ENCODE measurements at regions not wholly inside any gene's neighbourhood (a gene's known extent, or its start where the extent isn't known, plus 50 kb on each side); places are given as distances from the start of the nearest gene placed in this dataset.
"Not testable (repeated sequence)": the region's sequence is repeated elsewhere in the genome, so short reads cannot be mapped to it uniquely, and the experiment has no call there.

DNA sequence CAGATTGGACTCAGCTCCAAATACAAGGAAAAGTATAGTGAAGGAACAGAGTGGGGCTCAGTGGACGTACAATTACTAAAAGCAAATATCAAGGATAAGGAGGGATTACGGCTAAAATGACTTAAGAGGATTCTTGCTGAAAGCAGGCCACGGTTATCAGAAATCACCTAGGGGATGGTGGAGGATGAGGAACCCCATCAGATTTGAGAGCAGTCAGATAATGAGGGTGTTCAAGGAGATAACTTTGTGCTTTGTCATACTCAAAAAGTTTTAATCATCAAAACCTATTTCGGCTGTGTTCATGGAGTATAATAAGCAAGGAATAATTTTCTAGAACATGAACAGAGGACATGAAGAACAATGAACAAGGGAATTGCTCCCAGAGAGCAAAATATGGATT is 275.8 kb downstream of the SEMA3D start:
- intact Hi-C loops (cut with micrococcal nuclease; ENCODE audit: unreplicated experiment) = no loop called here
- no peaks in the 10 kb centered on the region for H4K20me1 ChIP-seq (ENCODE audit: insufficient read depth, low read length)

DNA sequence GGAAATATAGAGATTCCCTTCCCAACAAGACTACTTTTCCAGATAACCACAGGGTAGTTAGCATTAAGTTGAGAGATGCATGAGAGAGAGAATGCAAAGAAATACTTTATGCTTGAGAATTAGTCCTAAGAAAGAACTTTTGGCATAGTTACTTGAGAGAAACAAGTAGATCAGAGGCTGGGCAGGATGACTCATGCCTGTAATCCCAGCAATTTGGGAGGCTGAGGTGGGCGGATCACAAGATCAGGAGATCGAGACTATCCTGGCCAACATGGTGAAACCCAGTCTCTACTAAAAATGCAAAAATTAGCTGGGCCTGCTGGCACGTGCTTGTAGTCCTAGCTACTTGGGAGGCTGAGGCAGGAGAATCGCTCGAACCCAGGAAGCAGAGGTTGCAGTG is 276.5 kb downstream of the SEMA3D start:
- H3K4me1 ChIP-seq (ENCODE audit: insufficient read depth, low read length, poor library complexity, severe bottlenecking); H3K9me2 ChIP-seq (ENCODE audit: insufficient read depth, low read length); H3K9me3 ChIP-seq (ENCODE audit: low read length); H3K4me2 ChIP-seq (ENCODE audit: low read length); CTCF ChIA-PET (ENCODE audit: unreplicated experiment); H3K36me3 ChIP-seq (ENCODE audit: insufficient read depth, low read length); H2AFZ ChIP-seq (ENCODE audit: low read length); H3K27ac ChIP-seq (ENCODE audit: low read depth, low read length, poor library complexity, severe bottlenecking); H3K79me2 ChIP-seq (ENCODE audit: insufficient read depth, low read depth, low read length); H3K4me3 ChIP-seq (ENCODE audit: low read depth, low read length, poor library complexity, severe bottlenecking); POLR2A ChIA-PET; intact Hi-C loops (cut with micrococcal nuclease; ENCODE audit: unreplicated experiment); BruUV-seq (replicated peaks); H4K20me1 ChIP-seq (ENCODE audit: insufficient read depth, low read length); DNase-seq (ENCODE audit: low spot score): not testable (repeated sequence)

More for the DNA sequence above, 275.8 kb downstream of the SEMA3D start:
- no peak overlapping the region for H3K4me2 ChIP-seq (ENCODE audit: low read length)
- no peaks in the 10 kb centered on the region for H3K4me1 ChIP-seq (ENCODE audit: insufficient read depth, low read length, poor library complexity, severe bottlenecking)
- no peak overlapping the region for H2AFZ ChIP-seq (ENCODE audit: low read length)
- H3K27ac ChIP-seq (ENCODE audit: low read depth, low read length, poor library complexity, severe bottlenecking) = no peak overlapping the region
- no peaks in the 10 kb centered on the region for H3K36me3 ChIP-seq (ENCODE audit: insufficient read depth, low read length)
- no peak overlapping the region for H3K4me3 ChIP-seq (ENCODE audit: low read depth, low read length, poor library complexity, severe bottlenecking)
- no peak for TF ChIP-seq EZH2phosphoT487 (IDR thresholded peaks at IDR 0.05; ENCODE audit: borderline replicate concordance, low read depth, low read length)
- TF ChIP-seq, protein P1, sequence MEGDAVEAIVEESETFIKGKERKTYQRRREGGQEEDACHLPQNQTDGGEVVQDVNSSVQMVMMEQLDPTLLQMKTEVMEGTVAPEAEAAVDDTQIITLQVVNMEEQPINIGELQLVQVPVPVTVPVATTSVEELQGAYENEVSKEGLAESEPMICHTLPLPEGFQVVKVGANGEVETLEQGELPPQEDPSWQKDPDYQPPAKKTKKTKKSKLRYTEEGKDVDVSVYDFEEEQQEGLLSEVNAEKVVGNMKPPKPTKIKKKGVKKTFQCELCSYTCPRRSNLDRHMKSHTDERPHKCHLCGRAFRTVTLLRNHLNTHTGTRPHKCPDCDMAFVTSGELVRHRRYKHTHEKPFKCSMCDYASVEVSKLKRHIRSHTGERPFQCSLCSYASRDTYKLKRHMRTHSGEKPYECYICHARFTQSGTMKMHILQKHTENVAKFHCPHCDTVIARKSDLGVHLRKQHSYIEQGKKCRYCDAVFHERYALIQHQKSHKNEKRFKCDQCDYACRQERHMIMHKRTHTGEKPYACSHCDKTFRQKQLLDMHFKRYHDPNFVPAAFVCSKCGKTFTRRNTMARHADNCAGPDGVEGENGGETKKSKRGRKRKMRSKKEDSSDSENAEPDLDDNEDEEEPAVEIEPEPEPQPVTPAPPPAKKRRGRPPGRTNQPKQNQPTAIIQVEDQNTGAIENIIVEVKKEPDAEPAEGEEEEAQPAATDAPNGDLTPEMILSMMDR (conservative IDR thresholded peaks at IDR 0.05; ENCODE audit: low read length) = no peak
- ChIA-PET CTCF (ENCODE audit: unreplicated experiment) (no interaction called here), POLR2A (no interaction called here)
- DNase-seq (ENCODE audit: low spot score) = no peak
- no peaks in the 10 kb centered on the region for H3K9me3 ChIP-seq (ENCODE audit: low read length)
- BruUV-seq (replicated peaks) = no TSS peak
- H3K9me2 ChIP-seq (ENCODE audit: insufficient read depth, low read length) = no peaks in the 10 kb centered on the region
- H3K79me2 ChIP-seq (ENCODE audit: insufficient read depth, low read depth, low read length) = no peaks in the 10 kb centered on the region

DNA sequence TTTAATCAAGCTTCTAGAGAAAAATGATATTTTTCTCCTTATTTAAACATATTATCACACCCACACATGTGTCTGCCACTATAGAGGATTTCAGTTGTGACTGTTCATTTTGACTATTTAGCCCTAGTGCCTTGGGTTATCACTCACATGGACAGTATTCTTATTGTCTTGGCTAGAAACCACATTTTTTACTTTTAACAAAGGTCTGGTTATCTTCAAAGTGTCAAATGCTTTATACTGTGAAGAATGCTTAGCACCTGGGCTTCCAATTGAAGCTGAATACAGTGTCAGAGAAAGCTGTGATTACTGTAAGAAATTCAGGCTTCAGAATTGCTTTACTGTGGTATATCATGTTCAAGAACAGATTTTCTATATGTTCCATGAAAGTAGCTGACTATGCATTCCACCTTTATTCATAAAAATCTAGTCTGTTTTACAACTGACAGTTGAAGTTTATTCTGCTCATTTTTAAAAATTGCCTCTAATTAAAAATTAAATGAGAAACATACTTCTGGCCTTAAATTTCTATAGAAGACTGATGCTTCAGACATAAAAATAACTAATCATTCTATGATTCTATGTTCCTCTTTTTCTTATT is 278.6 kb downstream of the SEMA3D start:
- Histone ChIP-seq H3K27ac (ENCODE audit: low read depth, low read length, poor library complexity, severe bottlenecking) (no peak overlapping the region), H3K4me3 (ENCODE audit: low read depth, low read length, poor library complexity, severe bottlenecking) (no peak overlapping the region), H4K20me1 (ENCODE audit: insufficient read depth, low read length) (no peaks in the 10 kb centered on the region), H3K79me2 (ENCODE audit: insufficient read depth, low read depth, low read length) (no peaks in the 10 kb centered on the region), H2AFZ (ENCODE audit: low read length) (no peak overlapping the region), H3K4me2 (ENCODE audit: low read length) (no peak overlapping the region), H3K4me1 (ENCODE audit: insufficient read depth, low read length, poor library complexity, severe bottlenecking) (no peaks in the 10 kb centered on the region), H3K9me3 (ENCODE audit: low read length) (no peaks in the 10 kb centered on the region), H3K36me3 (ENCODE audit: insufficient read depth, low read length) (no peaks in the 10 kb centered on the region), H3K9me2 (ENCODE audit: insufficient read depth, low read length) (no peaks in the 10 kb centered on the region)
- intact Hi-C loops (cut with micrococcal nuclease; ENCODE audit: unreplicated experiment) = no loop called here
- POLR2A ChIA-PET = no interaction called here
- no peak for DNase-seq (ENCODE audit: low spot score)
- CTCF ChIA-PET (ENCODE audit: unreplicated experiment) = no interaction called here
- TF ChIP-seq, protein P1 (conservative IDR thresholded peaks at IDR 0.05; ENCODE audit: low read length) = no peak
- no peak for TF ChIP-seq EZH2phosphoT487 (IDR thresholded peaks at IDR 0.05; ENCODE audit: borderline replicate concordance, low read depth, low read length)
- BruUV-seq (replicated peaks) = no TSS peak
